ENCODE measurements at regions not wholly inside any gene's neighbourhood (a gene's known extent, or its start where the extent isn't known, plus 50 kb on each side); places are given as distances from the start of the nearest gene placed in this dataset.

DNA sequence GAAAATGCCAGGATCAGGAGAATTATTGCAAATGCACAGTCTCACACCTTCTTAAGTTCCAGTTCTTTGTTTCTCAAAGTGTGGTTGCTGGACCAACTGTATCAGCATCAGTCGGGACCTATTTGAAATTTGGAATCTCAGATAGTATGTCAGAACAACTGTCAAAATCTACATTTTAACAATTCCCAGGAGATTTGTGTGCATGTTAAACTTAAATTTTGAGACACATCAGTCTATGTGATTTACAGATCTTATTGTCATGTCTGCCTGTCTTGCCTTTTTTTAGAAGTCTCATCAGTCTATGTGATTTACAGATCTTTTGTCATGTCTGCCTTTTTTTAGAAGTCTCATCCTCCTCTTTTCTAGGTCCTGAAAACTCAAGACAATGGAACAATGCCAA, 243.6 kb upstream of the MEIS1 start:
- TF ChIP-seq CTCF (IDR thresholded peaks at IDR 0.05) (no peak), POLR2A (IDR thresholded peaks at IDR 0.05) (no peak)
